HEK293T (cell line): ENCODE measurements at regions not wholly inside any gene's neighbourhood (a gene's known extent, or its start where the extent isn't known, plus 50 kb on each side); places are given as distances from the start of the nearest gene placed in this dataset.

ENCODE experiments used
- CTCF ChIA-PET: fragments of 350-600 bp; formaldehyde crosslinking; extraction: SDS; loops from one replicate; lab custom pipeline; 2021; ENCODE audit warnings: antibody characterized with exemption, inconsistent platforms; lab: Yijun Ruan, JAX
- POLR2A ChIA-PET: fragments of 350-600 bp; formaldehyde crosslinking; extraction: SDS; loops from one replicate; lab custom pipeline; 2020; ENCODE audit warnings: antibody characterized with exemption, inconsistent platforms; lab: Yijun Ruan, JAX
- DNase-seq: peaks from one replicate; pipeline ENCODE4 v3.0.0; 2012; ENCODE audit warnings: mixed read lengths; ENCODE audit errors: extremely low spot score
- ARNT ChIP-seq: fragments of 450-650 bp; IDR thresholded peaks from 2 replicates; pipeline ENCODE4 v1.6.1; 2017; ENCODE audit warnings: mild to moderate bottlenecking
- BHLHE40 ChIP-seq: fragments of 450-650 bp; IDR thresholded peaks from 2 replicates; pipeline ENCODE4 v1.6.1; 2016; ENCODE audit warnings: mild to moderate bottlenecking, moderate library complexity, borderline replicate concordance
- CTBP1 ChIP-seq: fragments of 450-650 bp; IDR thresholded peaks from 2 replicates; pipeline ENCODE4 v1.6.1; 2016; ENCODE audit warnings: borderline replicate concordance
- ELF4 ChIP-seq: fragments of 450-650 bp; IDR thresholded peaks from 2 replicates; pipeline ENCODE4 v1.6.1; 2017; ENCODE audit warnings: antibody characterized with exemption
- FOXA1 ChIP-seq: fragments of 450-650 bp; IDR thresholded peaks from 2 replicates; pipeline ENCODE4 v1.6.1; 2016; ENCODE audit warnings: mild to moderate bottlenecking
- FOXK2 ChIP-seq: fragments of 450-650 bp; IDR thresholded peaks from 2 replicates; pipeline ENCODE4 v1.6.1; 2016; ENCODE audit warnings: mild to moderate bottlenecking
- FOXM1 ChIP-seq: fragments of 450-650 bp; IDR thresholded peaks from 2 replicates; pipeline ENCODE4 v1.6.1; 2017; ENCODE audit warnings: mild to moderate bottlenecking, borderline replicate concordance
- HDGF ChIP-seq: fragments of 450-650 bp; IDR thresholded peaks from 2 replicates; pipeline ENCODE4 v1.6.1; 2017; ENCODE audit warnings: antibody characterized with exemption, borderline replicate concordance
- L3MBTL2 ChIP-seq: fragments of 450-650 bp; conservative IDR thresholded peaks from 2 replicates; pipeline ENCODE4 v1.6.1; 2016; ENCODE audit warnings: mild to moderate bottlenecking
- LEF1 ChIP-seq: fragments of 450-650 bp; IDR thresholded peaks from 2 replicates; pipeline ENCODE4 v1.6.1; 2017; ENCODE audit warnings: mild to moderate bottlenecking, borderline replicate concordance
- NFRKB ChIP-seq: fragments of 450-650 bp; IDR thresholded peaks from 2 replicates; pipeline ENCODE4 v1.6.1; 2016; ENCODE audit warnings: mild to moderate bottlenecking, moderate library complexity
- SP1 ChIP-seq: fragments of 450-650 bp; IDR thresholded peaks from 2 replicates; pipeline ENCODE4 v1.6.1; 2017
- SUZ12 ChIP-seq: fragments of 450-650 bp; IDR thresholded peaks from 2 replicates; pipeline ENCODE4 v1.6.1; 2016; ENCODE audit warnings: mild to moderate bottlenecking
- TARDBP ChIP-seq: fragments of 450-650 bp; IDR thresholded peaks from 2 replicates; pipeline ENCODE4 v1.6.1; 2016
- ZNF384 ChIP-seq: fragments of 450-650 bp; IDR thresholded peaks from 2 replicates; pipeline ENCODE4 v1.6.1; 2016
- TF ChIP-seq, protein P1 (sequence below): fragments of 450-650 bp; IDR thresholded peaks from 2 replicates; pipeline ENCODE4 v1.6.1; 2016

DNA sequence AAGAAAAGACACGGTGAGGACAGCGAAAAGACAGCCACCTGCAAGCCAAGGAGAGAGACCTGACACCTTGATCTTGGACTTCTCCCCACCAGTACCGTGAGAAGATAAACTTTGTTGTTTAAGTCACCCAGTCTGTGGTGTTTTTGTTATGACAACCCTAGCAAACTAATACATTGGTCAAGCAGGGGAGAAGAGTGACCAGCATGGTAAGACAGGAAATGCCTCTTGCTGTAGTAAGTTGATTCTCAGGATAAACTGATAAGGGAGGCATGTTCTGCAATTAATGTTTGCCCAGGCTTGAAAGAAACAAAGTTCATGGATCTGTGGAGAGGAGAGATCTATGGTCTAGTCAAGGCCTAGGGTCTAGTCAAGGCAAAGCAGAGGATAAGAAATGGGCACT lies 801.2 kb downstream of the MAT2B start:
- ChIA-PET CTCF (no interaction called here), POLR2A (no interaction called here)
- TF ChIP-seq SUZ12 (no peak), L3MBTL2 (no peak), CTBP1 (no peak), FOXA1 (no peak), ARNT (no peak)
- TF ChIP-seq, protein P1, sequence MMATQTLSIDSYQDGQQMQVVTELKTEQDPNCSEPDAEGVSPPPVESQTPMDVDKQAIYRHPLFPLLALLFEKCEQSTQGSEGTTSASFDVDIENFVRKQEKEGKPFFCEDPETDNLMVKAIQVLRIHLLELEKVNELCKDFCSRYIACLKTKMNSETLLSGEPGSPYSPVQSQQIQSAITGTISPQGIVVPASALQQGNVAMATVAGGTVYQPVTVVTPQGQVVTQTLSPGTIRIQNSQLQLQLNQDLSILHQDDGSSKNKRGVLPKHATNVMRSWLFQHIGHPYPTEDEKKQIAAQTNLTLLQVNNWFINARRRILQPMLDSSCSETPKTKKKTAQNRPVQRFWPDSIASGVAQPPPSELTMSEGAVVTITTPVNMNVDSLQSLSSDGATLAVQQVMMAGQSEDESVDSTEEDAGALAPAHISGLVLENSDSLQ = no peak

DNA sequence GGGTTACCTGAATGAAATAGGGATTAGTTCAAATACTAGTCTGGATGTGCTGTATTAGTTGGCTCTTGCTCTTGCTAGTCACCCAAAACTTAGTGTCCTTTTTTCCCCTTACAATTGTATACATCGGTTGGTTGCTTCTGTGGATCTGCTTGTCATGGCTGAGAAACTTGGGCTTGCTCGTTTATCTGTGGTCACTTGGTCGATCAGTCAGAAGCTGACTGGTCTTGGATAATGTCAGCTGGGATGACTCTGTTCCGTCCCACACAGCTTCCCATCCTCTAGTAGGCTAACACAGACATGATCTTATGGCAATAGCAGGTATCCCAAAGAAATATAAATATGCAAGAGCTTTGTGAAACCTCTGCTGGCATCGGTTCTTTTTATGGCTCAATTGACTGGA lies 807.4 kb downstream of the MAT2B start:
- DNase-seq = no peak
- ChIA-PET CTCF (interaction anchor here (1.4 kb wide), 1 partner anchor 28 kb away, joined by 3 read pairs; no protein-coding TSS in a partner anchor), POLR2A (no interaction called here)
- TF ChIP-seq CTBP1 = no peak
- no peak for TF ChIP-seq ELF4
- no peak for TF ChIP-seq FOXA1
- TF ChIP-seq HDGF = no peak
- no peak for TF ChIP-seq LEF1
- TF ChIP-seq ARNT = no peak
- TF ChIP-seq, protein P1 = no peak
- TF ChIP-seq L3MBTL2 = no peak
- TF ChIP-seq FOXK2 = no peak
- no peak for TF ChIP-seq ZNF384
- TF ChIP-seq SUZ12 = no peak

More for the DNA sequence above, 801.2 kb downstream of the MAT2B start:
- DNase-seq = no peak

DNA sequence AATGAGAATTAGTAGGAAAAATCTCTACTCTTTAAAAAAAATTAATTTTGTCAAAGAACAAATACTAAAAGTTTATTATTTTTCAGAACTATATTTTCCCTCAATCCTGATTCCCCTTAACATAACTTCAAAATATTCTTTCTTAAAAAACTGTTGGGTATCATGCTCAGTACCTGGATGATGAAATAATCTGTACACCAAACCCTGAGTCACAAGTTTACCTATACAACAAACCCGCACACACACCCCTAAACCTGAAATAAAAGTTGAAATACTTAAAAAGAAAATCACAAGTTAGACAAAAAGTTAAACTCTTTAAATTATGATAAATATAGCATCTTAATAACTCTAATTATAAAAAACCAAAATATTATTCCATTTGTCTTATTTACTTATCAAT lies 812.3 kb downstream of the MAT2B start:
- ChIA-PET CTCF (no interaction called here), POLR2A (no interaction called here)
- no peak for DNase-seq
- TF ChIP-seq CTBP1 (no peak), ARNT (no peak), FOXM1 (no peak), FOXK2 (no peak)

DNA sequence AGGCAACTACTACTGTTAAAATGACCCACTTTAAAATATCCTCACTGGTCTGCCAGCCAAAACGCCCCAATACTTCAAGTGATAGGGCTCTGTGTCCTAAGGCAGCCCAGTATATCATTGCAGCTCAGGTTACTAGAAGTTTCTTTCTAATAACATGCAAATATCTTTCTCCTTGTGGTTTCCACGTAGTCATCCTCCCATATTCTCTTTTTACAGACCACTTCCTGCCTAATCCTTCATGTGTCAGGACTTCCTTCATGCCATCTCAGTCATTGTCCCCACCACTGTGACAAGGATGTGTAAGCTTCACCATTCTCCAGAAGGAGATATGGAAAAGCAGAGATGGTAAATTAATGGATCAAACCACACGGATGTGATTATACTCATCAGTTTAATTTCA lies 813.7 kb downstream of the MAT2B start:
- ChIA-PET CTCF (no interaction called here), POLR2A (no interaction called here)
- DNase-seq = no peak
- TF ChIP-seq LEF1 (no peak), SP1 (no peak), NFRKB (no peak), ARNT (no peak), TARDBP (no peak), L3MBTL2 (no peak)
- TF ChIP-seq, protein P1 = no peak

DNA sequence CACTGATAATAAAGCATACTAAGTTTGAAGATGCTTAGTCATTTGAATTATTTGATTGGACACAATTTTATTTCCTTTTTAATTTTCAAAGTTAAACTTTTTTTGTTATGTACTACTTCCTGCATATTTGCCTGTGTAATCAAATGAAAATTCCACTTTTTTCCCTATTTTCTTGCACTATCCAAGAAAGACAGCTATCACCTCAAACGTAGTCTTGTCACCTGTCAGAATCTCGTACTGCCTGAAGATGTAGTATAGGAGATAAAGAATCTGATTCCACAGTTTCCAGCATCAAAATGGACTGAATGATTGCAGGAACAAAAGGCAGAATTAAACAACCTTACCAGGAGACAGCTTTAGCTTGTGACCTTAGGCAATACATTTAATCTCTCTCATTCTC lies 818.8 kb downstream of the MAT2B start:
- no peak for DNase-seq
- ChIA-PET POLR2A (no interaction called here), CTCF (no interaction called here)
- TF ChIP-seq TARDBP (no peak), CTBP1 (no peak), ZNF384 (no peak), ARNT (no peak), SUZ12 (no peak), ELF4 (no peak), FOXK2 (no peak), NFRKB (no peak), FOXA1 (no peak), FOXM1 (no peak), BHLHE40 (no peak), LEF1 (no peak), SP1 (no peak), L3MBTL2 (no peak), HDGF (no peak)
- TF ChIP-seq, protein P1 = no peak

DNA sequence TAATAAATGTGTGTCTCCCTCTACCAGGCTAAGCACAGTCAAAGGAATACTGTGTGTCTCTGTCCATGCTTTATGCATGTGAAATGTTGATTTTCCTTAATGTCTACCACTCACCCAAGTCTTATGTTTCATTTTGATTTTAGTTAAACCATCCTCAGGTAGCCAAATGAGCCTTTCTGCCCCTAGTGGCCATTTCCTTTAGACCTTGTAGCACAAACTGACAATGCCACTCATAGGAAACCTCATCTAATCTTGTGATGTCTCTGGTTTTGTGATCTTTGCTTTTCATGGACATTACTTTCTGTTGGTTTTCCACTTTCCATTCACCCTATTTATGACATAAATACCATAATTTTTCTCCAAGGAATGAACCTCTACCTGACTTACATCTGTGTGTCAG lies 820.8 kb downstream of the MAT2B start:
- DNase-seq = peak; percentile 26
- CTCF ChIA-PET = interaction anchor here (1.0 to 1.1 kb wide), 2 partner anchors 10 to 15 kb away, joined by 3 read pairs; no protein-coding TSS in a partner anchor
- no peak for TF ChIP-seq FOXA1
- TF ChIP-seq, protein P1 = peak; percentile 62
- POLR2A ChIA-PET = no interaction called here
